ENCODE measurements at regions not wholly inside any gene's neighbourhood (a gene's known extent, or its start where the extent isn't known, plus 50 kb on each side); places are given as distances from the start of the nearest gene placed in this dataset.
"Not testable (repeated sequence)": the region's sequence is repeated elsewhere in the genome, so short reads cannot be mapped to it uniquely, and the experiment has no call there.

GRCh38 chr12:75658901-75659823 is 147.8 kb upstream of the KRR1 start:
- no peak for DNase-seq

GRCh38 chr12:75658286-75658685 is 146.9 kb upstream of the KRR1 start:
- DNase-seq: no peak

- DNase-seq: no peak
Measured at GRCh38 chr12:75657831-75658230, 146.4 kb upstream of the KRR1 start.

- not testable (repeated sequence) for DNase-seq
Measured at GRCh38 chr12:75657354-75657753, 145.9 kb upstream of the KRR1 start.

GRCh38 chr12:75656648-75657047 is 145.2 kb upstream of the KRR1 start:
- no peak for DNase-seq

- no peak for DNase-seq
Measured at GRCh38 chr12:75656210-75656609, 144.8 kb upstream of the KRR1 start.

GRCh38 chr12:75655315-75655806 is 144.0 kb upstream of the KRR1 start:
- DNase-seq: no peak

GRCh38 chr12:75651342-75651695 is 139.9 kb upstream of the KRR1 start:
- no peak for DNase-seq

GRCh38 chr12:75650595-75651341 is 139.4 kb upstream of the KRR1 start:
- no peak for DNase-seq

- no peak for DNase-seq
Measured at GRCh38 chr12:75650100-75650499, 138.7 kb upstream of the KRR1 start.

GRCh38 chr12:75648856-75649255 is 137.4 kb upstream of the KRR1 start:
- DNase-seq: no peak

- no peak for DNase-seq
Measured at GRCh38 chr12:75646329-75647210, 135.2 kb upstream of the KRR1 start.

- DNase-seq: no peak
Measured at GRCh38 chr12:75644472-75645072, 133.2 kb upstream of the KRR1 start.

- DNase-seq: not testable (repeated sequence)
Measured at GRCh38 chr12:75643119-75643518, 131.7 kb upstream of the KRR1 start.

GRCh38 chr12:75642226-75642625 is 130.8 kb upstream of the KRR1 start:
- no peak for DNase-seq

GRCh38 chr12:75641031-75641780 is 129.8 kb upstream of the KRR1 start:
- DNase-seq: no peak

- no peak for DNase-seq
Measured at GRCh38 chr12:75638792-75639191, 127.4 kb upstream of the KRR1 start.

- DNase-seq: no peak
Measured at GRCh38 chr12:75636607-75637006, 125.2 kb upstream of the KRR1 start.

- DNase-seq: no peak
Measured at GRCh38 chr12:75635606-75636444, 124.4 kb upstream of the KRR1 start.
